COLO829 (cell line): ENCODE measurements at regions not wholly inside any gene's neighbourhood (a gene's known extent, or its start where the extent isn't known, plus 50 kb on each side); places are given as distances from the start of the nearest gene placed in this dataset.

Experiments
- DNase-seq: peaks from one replicate; pipeline ENCODE4 v3.0.0; 2012; ENCODE audit warnings: low spot score

- DNase-seq, result no peak
Measured at GRCh38 chr13:83592095-83592494, 290.2 kb downstream of the SLITRK1 start.

- no peak for DNase-seq
Measured at GRCh38 chr13:83589814-83590213, 292.5 kb downstream of the SLITRK1 start.

- no peak for DNase-seq
Measured at GRCh38 chr13:83577183-83577582, 305.1 kb downstream of the SLITRK1 start.

GRCh38 chr13:83568019-83568418 is 314.3 kb downstream of the SLITRK1 start:
- DNase-seq, result no peak

GRCh38 chr13:83563499-83563898 is 318.8 kb downstream of the SLITRK1 start:
- no peak for DNase-seq

GRCh38 chr13:83557845-83558244 is 324.4 kb downstream of the SLITRK1 start:
- DNase-seq, result no peak

- no peak for DNase-seq
Measured at GRCh38 chr13:83549671-83550070, 332.6 kb downstream of the SLITRK1 start.

- DNase-seq, result no peak
Measured at GRCh38 chr13:83547043-83547442, 335.2 kb downstream of the SLITRK1 start.

- DNase-seq, result no peak
Measured at GRCh38 chr13:83546476-83546875, 335.8 kb downstream of the SLITRK1 start.

GRCh38 chr13:83538636-83539035 is 343.6 kb downstream of the SLITRK1 start:
- DNase-seq, result no peak

- no peak for DNase-seq
Measured at GRCh38 chr13:83536941-83537340, 345.3 kb downstream of the SLITRK1 start.

GRCh38 chr13:83536153-83536552 is 346.1 kb downstream of the SLITRK1 start:
- DNase-seq, result no peak

- no peak for DNase-seq
Measured at GRCh38 chr13:83532809-83533208, 349.5 kb downstream of the SLITRK1 start.

- no peak for DNase-seq
Measured at GRCh38 chr13:83531022-83531421, 351.3 kb downstream of the SLITRK1 start.

- DNase-seq, result no peak
Measured at GRCh38 chr13:83516781-83517180, 365.5 kb downstream of the SLITRK1 start.

GRCh38 chr13:83515268-83516015 is 366.8 kb downstream of the SLITRK1 start:
- no peak for DNase-seq

GRCh38 chr13:83508771-83509301 is 373.4 kb downstream of the SLITRK1 start:
- no peak for DNase-seq

GRCh38 chr13:83503424-83503823 is 378.9 kb downstream of the SLITRK1 start:
- no peak for DNase-seq

GRCh38 chr13:83499286-83499685 is 383.0 kb downstream of the SLITRK1 start:
- DNase-seq, result no peak

GRCh38 chr13:83498481-83499190 is 383.6 kb downstream of the SLITRK1 start:
- DNase-seq, result peak; percentile 68

GRCh38 chr13:83498045-83498444 is 384.2 kb downstream of the SLITRK1 start:
- DNase-seq, result no peak

GRCh38 chr13:83496501-83496900 is 385.8 kb downstream of the SLITRK1 start:
- DNase-seq, result no peak

GRCh38 chr13:83485101-83485500 is 397.2 kb downstream of the SLITRK1 start:
- no peak for DNase-seq
